ENCODE measurements at regions not wholly inside any gene's neighbourhood (a gene's known extent, or its start where the extent isn't known, plus 50 kb on each side); places are given as distances from the start of the nearest gene placed in this dataset.

GRCh38 chr4:177798161-177798560, 355.9 kb upstream of the AGA start:
- no peak overlapping the region for H3K9ac ChIP-seq (ENCODE audit: low read length)
- H4K20me1 ChIP-seq (ENCODE audit: insufficient read depth, low read length), result no peaks in the 10 kb centered on the region
- no peak overlapping the region for H3K4me3 ChIP-seq (ENCODE audit: low read length)
- H3K36me3 ChIP-seq (replicated peaks; ENCODE audit: insufficient read depth, low read length), result no peaks in the 10 kb centered on the region
- TF ChIP-seq CTCF (IDR thresholded peaks at IDR 0.05; ENCODE audit: low read length) (no peak), EZH2 (optimal IDR thresholded peaks at IDR 0.05; ENCODE audit: low read depth, low read length) (no peak), EZH2phosphoT487 (IDR thresholded peaks at IDR 0.05; ENCODE audit: low read length) (no peak)
- no peaks in the 10 kb centered on the region for H3K27me3 ChIP-seq (replicated peaks; ENCODE audit: insufficient read depth, low read length)
- H3K9me2 ChIP-seq (replicated peaks; ENCODE audit: insufficient read depth, low read length), result no peaks in the 10 kb centered on the region
- H2AFZ ChIP-seq (ENCODE audit: low read length), result no peak overlapping the region
- no peaks in the 10 kb centered on the region for H3K4me1 ChIP-seq (ENCODE audit: low read length)
- H3K9me3 ChIP-seq (replicated peaks; ENCODE audit: insufficient read depth, low read length), result no peaks in the 10 kb centered on the region
- no peak overlapping the region for H3K4me2 ChIP-seq (ENCODE audit: low read depth, low read length)
- H3K79me2 ChIP-seq (ENCODE audit: low read length), result no peaks in the 10 kb centered on the region
- DNase-seq, result no peak
- H3F3A ChIP-seq (ENCODE audit: insufficient read depth, low read length), result no peaks in the 10 kb centered on the region
- no peak overlapping the region for H3K27ac ChIP-seq (ENCODE audit: low read length)

GRCh38 chr4:177802162-177802561, 359.9 kb upstream of the AGA start:
- no peaks in the 10 kb centered on the region for H3F3A ChIP-seq (ENCODE audit: insufficient read depth, low read length)
- no peak overlapping the region for H3K4me2 ChIP-seq (ENCODE audit: low read depth, low read length)
- no peaks in the 10 kb centered on the region for H3K4me1 ChIP-seq (ENCODE audit: low read length)
- no peak for DNase-seq
- H3K9me2 ChIP-seq (replicated peaks; ENCODE audit: insufficient read depth, low read length), result no peaks in the 10 kb centered on the region
- no peak overlapping the region for H3K9ac ChIP-seq (ENCODE audit: low read length)
- H3K27ac ChIP-seq (ENCODE audit: low read length), result no peak overlapping the region
- H3K9me3 ChIP-seq (replicated peaks; ENCODE audit: insufficient read depth, low read length), result no peaks in the 10 kb centered on the region
- no peaks in the 10 kb centered on the region for H3K79me2 ChIP-seq (ENCODE audit: low read length)
- no peak overlapping the region for H2AFZ ChIP-seq (ENCODE audit: low read length)
- H3K36me3 ChIP-seq (replicated peaks; ENCODE audit: insufficient read depth, low read length), result no peaks in the 10 kb centered on the region
- no peaks in the 10 kb centered on the region for H4K20me1 ChIP-seq (ENCODE audit: insufficient read depth, low read length)
- H3K27me3 ChIP-seq (replicated peaks; ENCODE audit: insufficient read depth, low read length), result no peaks in the 10 kb centered on the region
- TF ChIP-seq EZH2 (optimal IDR thresholded peaks at IDR 0.05; ENCODE audit: low read depth, low read length), result no peak
- TF ChIP-seq EZH2phosphoT487 (IDR thresholded peaks at IDR 0.05; ENCODE audit: low read length), result no peak
- TF ChIP-seq CTCF (IDR thresholded peaks at IDR 0.05; ENCODE audit: low read length), result no peak
- no peak overlapping the region for H3K4me3 ChIP-seq (ENCODE audit: low read length)

GRCh38 chr4:177802661-177803060, 360.4 kb upstream of the AGA start:
- DNase-seq, result no peak
- H3K9me2 ChIP-seq (replicated peaks; ENCODE audit: insufficient read depth, low read length), result no peaks in the 10 kb centered on the region
- H3K9me3 ChIP-seq (replicated peaks; ENCODE audit: insufficient read depth, low read length), result no peaks in the 10 kb centered on the region
- H2AFZ ChIP-seq (ENCODE audit: low read length), result no peak overlapping the region
- H3K27me3 ChIP-seq (replicated peaks; ENCODE audit: insufficient read depth, low read length), result no peaks in the 10 kb centered on the region
- H3K36me3 ChIP-seq (replicated peaks; ENCODE audit: insufficient read depth, low read length), result no peaks in the 10 kb centered on the region
- no peak overlapping the region for H3K27ac ChIP-seq (ENCODE audit: low read length)
- H3F3A ChIP-seq (ENCODE audit: insufficient read depth, low read length), result no peaks in the 10 kb centered on the region
- H3K79me2 ChIP-seq (ENCODE audit: low read length), result no peaks in the 10 kb centered on the region
- no peak overlapping the region for H3K9ac ChIP-seq (ENCODE audit: low read length)
- H3K4me1 ChIP-seq (ENCODE audit: low read length), result no peaks in the 10 kb centered on the region
- no peak overlapping the region for H3K4me3 ChIP-seq (ENCODE audit: low read length)
- TF ChIP-seq EZH2phosphoT487 (IDR thresholded peaks at IDR 0.05; ENCODE audit: low read length), result no peak
- TF ChIP-seq CTCF (IDR thresholded peaks at IDR 0.05; ENCODE audit: low read length), result no peak
- no peak for TF ChIP-seq EZH2 (optimal IDR thresholded peaks at IDR 0.05; ENCODE audit: low read depth, low read length)
- no peaks in the 10 kb centered on the region for H4K20me1 ChIP-seq (ENCODE audit: insufficient read depth, low read length)
- H3K4me2 ChIP-seq (ENCODE audit: low read depth, low read length), result no peak overlapping the region

Data from MM.1S (cell line).